Neural progenitor cell (in vitro differentiated cells): ENCODE measurements at regions not wholly inside any gene's neighbourhood (a gene's known extent, or its start where the extent isn't known, plus 50 kb on each side); places are given as distances from the start of the nearest gene placed in this dataset.

Experiments used
- DNase-seq: peaks from one replicate; pipeline ENCODE4 v3.0.0-alpha.2; 2016; ENCODE audit warnings: low spot score
- H2AFZ ChIP-seq: fragments of 200-600 bp; sonication (generic); replicated peaks from 2 replicates; pipeline ENCODE4 v1.6.1; 2016; ENCODE audit warnings: antibody characterized with exemption
- H3F3A ChIP-seq: fragments of 200-600 bp; sonication (generic); 2 replicates; pipeline ENCODE4 v1.6.1; 2016; ENCODE audit warnings: antibody characterized with exemption, low read depth
- H3K27ac ChIP-seq: fragments of 200-600 bp; sonication (generic); 2 replicates; pipeline ENCODE4 v1.5.1; 2016; ENCODE audit warnings: mild to moderate bottlenecking
- H3K27me3 ChIP-seq: fragments of 200-600 bp; sonication (generic); 2 replicates; pipeline ENCODE4 v1.6.1; 2016; ENCODE audit warnings: mild to moderate bottlenecking, moderate library complexity
- H3K36me3 ChIP-seq: fragments of 200-600 bp; sonication (generic); 2 replicates; pipeline ENCODE4 v1.5.1; 2016
- H3K4me1 ChIP-seq: fragments of 200-600 bp; sonication (generic); 2 replicates; pipeline ENCODE4 v1.6.1; 2016; ENCODE audit warnings: mixed run types
- H3K4me2 ChIP-seq: fragments of 200-600 bp; sonication (generic); 2 replicates; pipeline ENCODE4 v1.6.1; 2016
- H3K4me3 ChIP-seq: fragments of 200-600 bp; sonication (generic); 2 replicates; pipeline ENCODE4 v1.5.1; 2016
- H3K79me2 ChIP-seq: fragments of 200-600 bp; sonication (generic); 2 replicates; pipeline ENCODE4 v1.6.1; 2016; ENCODE audit warnings: low read depth
- H3K9ac ChIP-seq: fragments of 200-600 bp; sonication (generic); 2 replicates; pipeline ENCODE4 v1.6.1; 2016
- H3K9me3 ChIP-seq: fragments of 200-600 bp; sonication (generic); 2 replicates; pipeline ENCODE4 v1.5.1; 2016; ENCODE audit warnings: low read depth
- H4K20me1 ChIP-seq: fragments of 200-600 bp; sonication (generic); 2 replicates; pipeline ENCODE4 v1.6.1; 2016; ENCODE audit warnings: low read depth
- H3K27ac Mint-ChIP-seq: 3 replicates; pipeline ENCODE4 v1.8.0; 2021; ENCODE audit warnings: mixed read lengths
- H3K27me3 Mint-ChIP-seq: 2 replicates; pipeline ENCODE4 v1.8.0; 2022; ENCODE audit warnings: low read depth, mild to moderate bottlenecking, inconsistent platforms, moderate library complexity, mixed read lengths; ENCODE audit not compliant: insufficient read depth
- H3K36me3 Mint-ChIP-seq: 3 replicates; pipeline ENCODE4 v1.8.0; 2021; ENCODE audit warnings: mixed read lengths
- H3K4me1 Mint-ChIP-seq: 3 replicates; pipeline ENCODE4 v1.8.0; 2021; ENCODE audit warnings: mixed read lengths
- H3K4me3 Mint-ChIP-seq: 3 replicates; pipeline ENCODE4 v1.8.0; 2021; ENCODE audit warnings: mild to moderate bottlenecking, moderate library complexity, mixed read lengths
- H3K9me3 Mint-ChIP-seq: 3 replicates; pipeline ENCODE4 v1.8.0; 2020; ENCODE audit warnings: mixed read lengths
- EZH2 ChIP-seq: fragments of 200-600 bp; sonication (generic); IDR thresholded peaks from 2 replicates; pipeline ENCODE4 v1.6.1; 2017; ENCODE audit warnings: antibody characterized with exemption, mild to moderate bottlenecking, moderate library complexity
- EZH2phosphoT487 ChIP-seq: fragments of 200-600 bp; sonication (generic); IDR thresholded peaks from 2 replicates; pipeline ENCODE4 v1.6.1; 2017; ENCODE audit warnings: antibody characterized with exemption
- TF ChIP-seq, protein P1 (sequence below): fragments of 200-600 bp; sonication (generic); IDR thresholded peaks from 2 replicates; pipeline ENCODE4 v1.5.1; 2017; ENCODE audit warnings: antibody characterized with exemption, mild to moderate bottlenecking

DNA sequence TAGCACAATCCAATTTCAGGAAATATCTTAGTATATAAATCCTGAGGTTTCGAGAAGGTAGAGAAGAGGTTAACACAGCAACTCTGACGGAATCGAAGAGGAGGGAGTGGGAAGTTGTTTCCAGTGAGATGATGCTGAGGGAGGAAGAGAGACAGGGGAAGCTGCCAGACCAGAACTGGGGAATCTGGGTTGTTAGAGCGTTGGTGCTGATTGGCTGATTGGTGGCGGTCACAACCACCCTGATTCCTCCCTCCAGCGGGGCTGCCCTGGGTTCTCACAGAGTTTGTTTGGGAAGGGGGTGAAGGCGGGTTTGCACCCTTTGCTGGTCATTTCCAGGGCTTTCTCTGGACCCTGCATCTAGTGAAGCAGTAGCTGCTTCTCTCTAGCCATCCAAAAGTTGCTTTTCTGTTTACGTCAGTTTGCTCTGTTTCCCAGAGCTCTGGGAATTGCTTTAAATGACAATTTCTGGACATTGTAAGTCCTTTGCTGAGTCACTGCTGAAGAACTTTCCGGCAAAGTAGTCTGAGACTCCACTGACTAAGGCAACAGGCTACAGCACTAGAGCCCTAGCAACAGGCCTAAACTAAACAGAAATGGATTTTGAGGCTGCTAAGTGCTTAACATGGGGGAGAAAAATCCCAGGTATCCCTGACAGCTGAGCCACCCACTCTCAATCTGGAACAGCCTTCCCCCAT is 90.1 kb downstream of the TENT5C start:
- no peaks in the 10 kb centered on the region for H3K27me3 ChIP-seq
- H3K27ac ChIP-seq: no peak overlapping the region
- Mint-ChIP-seq H3K9me3 (no peaks in the 10 kb centered on the region), H3K27me3 (peaks cover 3% of the 10 kb centered on the region), H3K27ac (no peak overlapping the region), H3K36me3 (no peaks in the 10 kb centered on the region), H3K4me3 (no peak overlapping the region), H3K4me1 (no peaks in the 10 kb centered on the region)
- H3F3A ChIP-seq: no peaks in the 10 kb centered on the region
- H3K36me3 ChIP-seq: no peaks in the 10 kb centered on the region
- DNase-seq: no peak
- H3K79me2 ChIP-seq: no peaks in the 10 kb centered on the region
- no peaks in the 10 kb centered on the region for H3K9me3 ChIP-seq
- no peak overlapping the region for H2AFZ ChIP-seq
- no peak overlapping the region for H3K4me2 ChIP-seq
- H4K20me1 ChIP-seq: no peaks in the 10 kb centered on the region
- no peaks in the 10 kb centered on the region for H3K4me1 ChIP-seq
- H3K9ac ChIP-seq: no peak overlapping the region
- no peak overlapping the region for H3K4me3 ChIP-seq
- TF ChIP-seq, protein P1, sequence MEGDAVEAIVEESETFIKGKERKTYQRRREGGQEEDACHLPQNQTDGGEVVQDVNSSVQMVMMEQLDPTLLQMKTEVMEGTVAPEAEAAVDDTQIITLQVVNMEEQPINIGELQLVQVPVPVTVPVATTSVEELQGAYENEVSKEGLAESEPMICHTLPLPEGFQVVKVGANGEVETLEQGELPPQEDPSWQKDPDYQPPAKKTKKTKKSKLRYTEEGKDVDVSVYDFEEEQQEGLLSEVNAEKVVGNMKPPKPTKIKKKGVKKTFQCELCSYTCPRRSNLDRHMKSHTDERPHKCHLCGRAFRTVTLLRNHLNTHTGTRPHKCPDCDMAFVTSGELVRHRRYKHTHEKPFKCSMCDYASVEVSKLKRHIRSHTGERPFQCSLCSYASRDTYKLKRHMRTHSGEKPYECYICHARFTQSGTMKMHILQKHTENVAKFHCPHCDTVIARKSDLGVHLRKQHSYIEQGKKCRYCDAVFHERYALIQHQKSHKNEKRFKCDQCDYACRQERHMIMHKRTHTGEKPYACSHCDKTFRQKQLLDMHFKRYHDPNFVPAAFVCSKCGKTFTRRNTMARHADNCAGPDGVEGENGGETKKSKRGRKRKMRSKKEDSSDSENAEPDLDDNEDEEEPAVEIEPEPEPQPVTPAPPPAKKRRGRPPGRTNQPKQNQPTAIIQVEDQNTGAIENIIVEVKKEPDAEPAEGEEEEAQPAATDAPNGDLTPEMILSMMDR: no peak
- TF ChIP-seq EZH2phosphoT487 (no peak), EZH2 (no peak)

DNA sequence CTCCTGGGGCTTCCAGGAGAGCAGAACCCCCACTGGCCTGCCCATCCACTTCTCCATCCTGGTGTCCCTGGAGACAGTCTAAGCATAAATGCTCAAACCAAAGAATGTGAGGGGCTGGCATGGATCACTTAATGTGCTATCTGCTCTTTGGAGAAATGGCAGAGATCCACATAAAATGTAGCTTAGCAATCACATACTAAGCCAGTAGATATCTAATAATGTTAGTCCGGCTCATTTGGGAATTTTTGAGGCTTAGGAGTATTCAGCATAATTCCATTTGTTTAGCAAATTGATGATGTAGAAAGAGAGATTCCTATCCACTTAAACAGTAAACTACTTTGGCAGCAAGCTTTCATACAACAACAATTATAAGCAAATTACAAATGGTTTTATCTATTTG is 90.7 kb downstream of the TENT5C start:
- no peak overlapping the region for H3K4me3 Mint-ChIP-seq
- TF ChIP-seq EZH2 (no peak), EZH2phosphoT487 (no peak)
- TF ChIP-seq, protein P1: no peak
- DNase-seq: no peak
- Histone ChIP-seq H4K20me1 (no peaks in the 10 kb centered on the region), H3K27me3 (no peaks in the 10 kb centered on the region), H3K4me1 (no peaks in the 10 kb centered on the region), H3F3A (no peaks in the 10 kb centered on the region), H3K4me2 (no peak overlapping the region), H3K36me3 (no peaks in the 10 kb centered on the region), H3K9ac (no peak overlapping the region), H3K27ac (no peak overlapping the region), H3K9me3 (no peaks in the 10 kb centered on the region), H3K79me2 (no peaks in the 10 kb centered on the region), H2AFZ (no peak overlapping the region), H3K4me3 (no peak overlapping the region)
- no peaks in the 10 kb centered on the region for H3K36me3 Mint-ChIP-seq
- no peak overlapping the region for H3K27ac Mint-ChIP-seq
- peaks cover 3% of the 10 kb centered on the region for H3K27me3 Mint-ChIP-seq
- no peaks in the 10 kb centered on the region for H3K9me3 Mint-ChIP-seq
- H3K4me1 Mint-ChIP-seq: no peaks in the 10 kb centered on the region

DNA sequence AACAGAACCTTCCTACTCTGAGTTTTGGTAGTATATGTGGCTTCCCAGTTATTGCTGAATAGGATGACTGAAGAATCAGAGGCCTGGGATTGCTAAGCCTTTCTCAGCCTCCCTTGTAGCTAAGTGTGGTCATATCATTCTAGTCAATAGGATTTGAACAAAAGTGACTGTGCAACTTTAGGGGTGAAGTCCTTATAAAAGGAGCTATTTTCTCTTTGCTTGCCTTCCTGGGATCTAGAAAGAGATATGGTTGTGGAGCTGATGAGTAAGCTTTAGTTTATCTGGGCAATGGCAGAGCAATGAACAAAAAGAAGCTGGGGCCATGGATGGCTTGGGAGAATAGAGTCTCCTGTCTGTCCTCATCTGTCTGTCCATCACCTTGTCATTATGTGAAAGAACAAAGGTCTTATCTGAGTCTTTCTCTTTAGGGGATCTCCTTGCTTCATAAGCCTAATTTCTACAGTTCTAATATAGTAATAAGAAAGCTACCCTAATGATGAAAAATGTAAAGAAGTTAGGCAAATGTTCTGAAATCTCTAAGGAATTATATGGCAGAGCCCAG is 91.5 kb downstream of the TENT5C start:
- TF ChIP-seq EZH2phosphoT487: no peak
- no peak for TF ChIP-seq EZH2
- TF ChIP-seq, protein P1: no peak
- no peaks in the 10 kb centered on the region for H3K79me2 ChIP-seq
- no peak overlapping the region for H3K27ac Mint-ChIP-seq

More for the DNA sequence above, 91.5 kb downstream of the TENT5C start:
- Histone ChIP-seq H4K20me1 (no peaks in the 10 kb centered on the region), H3K9ac (no peak overlapping the region), H3F3A (no peaks in the 10 kb centered on the region), H3K27me3 (no peaks in the 10 kb centered on the region), H3K4me2 (no peak overlapping the region), H3K36me3 (no peaks in the 10 kb centered on the region), H3K9me3 (no peaks in the 10 kb centered on the region), H2AFZ (no peak overlapping the region), H3K4me3 (no peak overlapping the region), H3K27ac (no peak overlapping the region), H3K4me1 (no peaks in the 10 kb centered on the region)
- no peak overlapping the region for H3K4me3 Mint-ChIP-seq
- no peak for DNase-seq
- H3K27me3 Mint-ChIP-seq: peaks cover 3% of the 10 kb centered on the region
- no peaks in the 10 kb centered on the region for H3K9me3 Mint-ChIP-seq
- no peaks in the 10 kb centered on the region for H3K36me3 Mint-ChIP-seq
- no peaks in the 10 kb centered on the region for H3K4me1 Mint-ChIP-seq
